Kidney epithelial cell (primary cell): ENCODE measurements at regions not wholly inside any gene's neighbourhood (a gene's known extent, or its start where the extent isn't known, plus 50 kb on each side); places are given as distances from the start of the nearest gene placed in this dataset.

Experiments used
- DNase-seq: peaks from one replicate; pipeline ENCODE4 v3.0.0-alpha.2; 2010; ENCODE audit warnings: low read depth
- H3K27me3 ChIP-seq: 2 replicates; pipeline ENCODE4 v1.6.0; 2011; ENCODE audit warnings: low read length; ENCODE audit not compliant: control insufficient read depth, insufficient read depth
- H3K36me3 ChIP-seq: 2 replicates; pipeline ENCODE4 v1.5.1; 2011; ENCODE audit warnings: low read length; ENCODE audit not compliant: control insufficient read depth, insufficient read depth
- H3K4me3 ChIP-seq: 2 replicates; pipeline ENCODE4 v1.5.1; 2011; ENCODE audit warnings: low read depth, mild to moderate bottlenecking, control low read depth, low read length
- CTCF ChIP-seq: IDR thresholded peaks from 2 replicates; pipeline ENCODE4 v1.5.1; 2011; ENCODE audit warnings: mild to moderate bottlenecking, moderate library complexity, low read length, control low read depth, inconsistent platforms; ENCODE audit not compliant: insufficient read depth, poor library complexity, severe bottlenecking

- no peak for DNase-seq
- Histone ChIP-seq H3K27me3 (no peaks in the 10 kb centered on the region), H3K36me3 (no peaks in the 10 kb centered on the region), H3K4me3 (no peak overlapping the region)
- TF ChIP-seq CTCF, result no peak
Observed at GRCh38 chr7:3193379-3194120, 107.5 kb upstream of the SDK1 start.

- Histone ChIP-seq H3K36me3 (no peaks in the 10 kb centered on the region), H3K4me3 (no peak overlapping the region), H3K27me3 (no peaks in the 10 kb centered on the region)
- peak; percentile 50 for TF ChIP-seq CTCF
- DNase-seq, result peak; percentile 99
Observed at GRCh38 chr7:3194501-3195141, 106.4 kb upstream of the SDK1 start.

GRCh38 chr7:3195160-3195559 lies 105.9 kb upstream of the SDK1 start:
- H3K4me3 ChIP-seq, result no peak overlapping the region
- no peaks in the 10 kb centered on the region for H3K36me3 ChIP-seq
- no peak for TF ChIP-seq CTCF
- no peaks in the 10 kb centered on the region for H3K27me3 ChIP-seq
- DNase-seq, result no peak

- DNase-seq, result no peak
- no peak overlapping the region for H3K4me3 ChIP-seq
- TF ChIP-seq CTCF, result no peak
- H3K27me3 ChIP-seq, result no peaks in the 10 kb centered on the region
- no peaks in the 10 kb centered on the region for H3K36me3 ChIP-seq
Observed at GRCh38 chr7:3196629-3197400, 104.2 kb upstream of the SDK1 start.

GRCh38 chr7:3197567-3198213 lies 103.4 kb upstream of the SDK1 start:
- Histone ChIP-seq H3K27me3 (no peaks in the 10 kb centered on the region), H3K4me3 (no peak overlapping the region), H3K36me3 (no peaks in the 10 kb centered on the region)
- no peak for TF ChIP-seq CTCF
- DNase-seq, result no peak
